ENCODE measurements at regions not wholly inside any gene's neighbourhood (a gene's known extent, or its start where the extent isn't known, plus 50 kb on each side); places are given as distances from the start of the nearest gene placed in this dataset.

- no peak for TF ChIP-seq CTCF (IDR thresholded peaks at IDR 0.05; ENCODE audit: low read depth, low read length)
- no peak for DNase-seq (ENCODE audit: extremely low read depth, low read depth)
Measured at GRCh38 chr5:174234388-174234787, 188.9 kb downstream of the NSG2 start.

- DNase-seq (ENCODE audit: extremely low read depth, low read depth), result no peak
- no peak for TF ChIP-seq CTCF (IDR thresholded peaks at IDR 0.05; ENCODE audit: low read depth, low read length)
Measured at GRCh38 chr5:174235221-174236011, 189.9 kb downstream of the NSG2 start.

- TF ChIP-seq CTCF (IDR thresholded peaks at IDR 0.05; ENCODE audit: low read depth, low read length), result no peak
Measured at GRCh38 chr5:174236070-174236469, 190.6 kb downstream of the NSG2 start.

GRCh38 chr5:174239718-174240117, 194.2 kb downstream of the NSG2 start:
- no peak for TF ChIP-seq CTCF (IDR thresholded peaks at IDR 0.05; ENCODE audit: low read depth, low read length)
- DNase-seq (ENCODE audit: extremely low read depth, low read depth), result no peak

More at GRCh38 chr5:174236070-174236469, 190.6 kb downstream of the NSG2 start:
- DNase-seq (ENCODE audit: extremely low read depth, low read depth), result no peak

GRCh38 chr5:174242573-174242972, 197.1 kb downstream of the NSG2 start:
- DNase-seq (ENCODE audit: extremely low read depth, low read depth), result no peak
- no peak for TF ChIP-seq CTCF (IDR thresholded peaks at IDR 0.05; ENCODE audit: low read depth, low read length)

- no peak for TF ChIP-seq CTCF (IDR thresholded peaks at IDR 0.05; ENCODE audit: low read depth, low read length)
- DNase-seq (ENCODE audit: extremely low read depth, low read depth), result no peak
Measured at GRCh38 chr5:174243904-174244303, 198.4 kb downstream of the NSG2 start.

- no peak for DNase-seq (ENCODE audit: extremely low read depth, low read depth)
- TF ChIP-seq CTCF (IDR thresholded peaks at IDR 0.05; ENCODE audit: low read depth, low read length), result no peak
Measured at GRCh38 chr5:174245516-174246075, 200.1 kb downstream of the NSG2 start.

Data from AG09319 (cell line).